ENCODE measurements at regions not wholly inside any gene's neighbourhood (a gene's known extent, or its start where the extent isn't known, plus 50 kb on each side); places are given as distances from the start of the nearest gene placed in this dataset.

DNA sequence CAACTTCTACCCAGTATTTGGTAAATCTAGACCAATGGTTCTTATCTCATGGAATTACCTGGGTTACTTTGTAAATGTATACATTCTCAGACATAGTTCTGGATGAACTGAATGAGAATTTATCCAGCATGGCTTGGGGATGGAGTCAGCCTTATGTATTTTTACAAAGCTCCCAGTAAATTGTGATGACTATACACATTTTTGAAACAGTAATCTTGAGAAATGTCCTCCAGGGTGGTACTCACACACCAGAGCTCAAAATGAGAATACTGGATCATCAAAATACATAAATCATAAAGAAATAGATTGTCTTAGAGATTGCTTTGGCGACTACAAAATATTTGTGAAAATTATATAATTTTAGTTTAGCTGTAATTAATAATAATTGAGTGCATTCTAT lies 722.1 kb upstream of the DPPA4 start:
- H3K27ac ChIP-seq (ENCODE audit: insufficient read length, low read depth, low read length): no peak overlapping the region
- no peak overlapping the region for H2BK120ac ChIP-seq (ENCODE audit: low read depth, low read length, poor library complexity, severe bottlenecking)
- H3K4me2 ChIP-seq (ENCODE audit: insufficient read depth, insufficient read length, low read length): no peak overlapping the region
- no peak overlapping the region for H4K8ac ChIP-seq (replicated peaks; ENCODE audit: insufficient read length, low read depth, low read length)
- no peak overlapping the region for H3K23ac ChIP-seq (ENCODE audit: insufficient read length, low read depth, low read length)
- H3K27me3 Mint-ChIP-seq (ENCODE audit: low read depth): no peaks in the 10 kb centered on the region
- no peak overlapping the region for H3K56ac ChIP-seq (ENCODE audit: insufficient read length, low read depth, low read length)
- H2BK5ac ChIP-seq (ENCODE audit: insufficient read length, low read length): no peak overlapping the region
- H3K4ac ChIP-seq (ENCODE audit: low read depth, low read length): no peak overlapping the region
- no peak overlapping the region for H3K9ac ChIP-seq (ENCODE audit: extremely low read depth, insufficient read length, low read length)
- H2BK20ac ChIP-seq (ENCODE audit: low read depth, low read length, poor library complexity, severe bottlenecking): no peak overlapping the region
- H3K4me1 ChIP-seq (ENCODE audit: insufficient read depth, low read length): no peaks in the 10 kb centered on the region
- no peak overlapping the region for H3K27ac Mint-ChIP-seq
- DNase-seq: no peak
- no CpG with 5 or more reads among the region's 1 CpG for WGBS (ENCODE audit: extremely low coverage, insufficient read length, low lambda C conversion rate)
- H3K23me2 ChIP-seq (ENCODE audit: insufficient read length, low read depth, low read length, poor library complexity, severe bottlenecking): no peaks in the 10 kb centered on the region
- H3K36me3 Mint-ChIP-seq (ENCODE audit: insufficient read depth in 1 of 3, low read depth in 3 of 3): 0 out of 7 replicates have a peak, but pooled peaks cover 0 to 4% (median 0%) of the 10 kb centered on the region in 3 experiments
- no peak overlapping the region for H2BK12ac ChIP-seq (ENCODE audit: insufficient read length, low read depth, low read length)
- H3T11ph ChIP-seq (ENCODE audit: low read length): no peak overlapping the region
- H3K9me3 ChIP-seq (ENCODE audit: control insufficient read depth, low read depth, low read length): no peaks in the 10 kb centered on the region
- no peak overlapping the region for H2AK5ac ChIP-seq (ENCODE audit: insufficient read length, low read length)
- H3K79me2 ChIP-seq (ENCODE audit: insufficient read depth, low read length): no peaks in the 10 kb centered on the region
- no peak for TF ChIP-seq CTCF (conservative IDR thresholded peaks at IDR 0.05)
- H3K79me1 ChIP-seq (ENCODE audit: insufficient read depth, low read depth, low read length, poor library complexity, severe bottlenecking): no peaks in the 10 kb centered on the region
- H3K4me3 Mint-ChIP-seq: no peak overlapping the region
- no peak overlapping the region for H2AFZ ChIP-seq (ENCODE audit: low read length)
- H3K4me1 Mint-ChIP-seq: no peaks in the 10 kb centered on the region
- no peaks in the 10 kb centered on the region for H3K27me3 ChIP-seq (ENCODE audit: insufficient read depth, low read length)
- H3K9me3 Mint-ChIP-seq: no peaks in the 10 kb centered on the region
- H4K91ac ChIP-seq (ENCODE audit: insufficient read length, low read depth, low read length): no peak overlapping the region
- H3K18ac ChIP-seq (ENCODE audit: insufficient read length, low read depth, low read length): no peak overlapping the region
- H4K20me1 ChIP-seq (ENCODE audit: control insufficient read depth, insufficient read depth, insufficient read length): no peaks in the 10 kb centered on the region
- H3K14ac ChIP-seq (ENCODE audit: insufficient read depth, low read length): no peak overlapping the region
- no peak overlapping the region for H2BK15ac ChIP-seq (ENCODE audit: low read depth, low read length)
- H4K5ac ChIP-seq (ENCODE audit: insufficient read length, low read depth, low read length): no peak overlapping the region

Measured in H9 (cell line).